SK-N-SH (cell line): ENCODE measurements at regions not wholly inside any gene's neighbourhood (a gene's known extent, or its start where the extent isn't known, plus 50 kb on each side); places are given as distances from the start of the nearest gene placed in this dataset.

ENCODE experiments used
- CTCF ChIA-PET: fragments of 300-600, 350-600 bp; formaldehyde crosslinking; extraction: SDS; loops from one replicate; lab custom pipeline; 2021; lab: Yijun Ruan, JAX
- POLR2A ChIA-PET: fragments of 350-600 bp; sonication (Branson Sonifier 250); formaldehyde crosslinking; extraction: SDS; loops from one replicate; lab custom pipeline; 2020; ENCODE audit warnings: antibody characterized with exemption, inconsistent platforms; lab: Yijun Ruan, JAX
- DNase-seq: peaks from one replicate; pipeline ENCODE4 v3.0.0; 2012
- H2AFZ ChIP-seq: fragments of 200-600 bp; sonication (generic); 2 replicates; pipeline ENCODE4 v1.8.1; 2016; ENCODE audit warnings: antibody characterized with exemption, mild to moderate bottlenecking, low read depth
- H3F3A ChIP-seq: fragments of 200-600 bp; sonication (generic); replicated peaks from 2 replicates; pipeline ENCODE3; 2016; ENCODE audit warnings: antibody characterized with exemption, mild to moderate bottlenecking; ENCODE audit not compliant: insufficient read depth
- H3K27ac ChIP-seq, 2 experiments: fragments of 200-500 bp in 1 of 2; fragments of 200-600 bp in 1 of 2; sonication (Bioruptor generic) in 1 of 2; sonication (generic), shearing (Covaris generic) in 1 of 2; 2 replicates each; pipeline versions ENCODE4 v1.5.1 to v1.6.1; 2014 to 2016; ENCODE audit warnings: low read depth in 2 of 2, inconsistent platforms in 1 of 2, low read length in 1 of 2, mild to moderate bottlenecking in 1 of 2, mixed read lengths in 1 of 2
- H3K27me3 ChIP-seq: fragments of 200-600 bp; sonication (generic), shearing (Covaris generic); 2 replicates; pipeline ENCODE4 v1.6.1; 2016; ENCODE audit warnings: mixed run types; ENCODE audit not compliant: insufficient read depth
- H3K36me3 ChIP-seq, 2 experiments: fragments of 200-500 bp in 1 of 2; fragments of 200-600 bp in 1 of 2; sonication (Bioruptor generic) in 1 of 2; sonication (generic) in 1 of 2; replicated peaks in 1 of 2; 2 replicates each; pipeline versions ENCODE3 to v1.5.1; 2014 to 2016; ENCODE audit warnings: low read length in 1 of 2, mild to moderate bottlenecking in 1 of 2; ENCODE audit not compliant: insufficient read depth in 2 of 2, control insufficient read depth in 1 of 2
- H3K4me1 ChIP-seq, 2 experiments: fragments of 200-500 bp in 1 of 2; fragments of 200-600 bp in 1 of 2; sonication (Bioruptor generic) in 1 of 2; sonication (generic), shearing (Covaris generic) in 1 of 2; 2 replicates each; pipeline versions ENCODE4 v1.5.1 to v1.6.1; 2014 to 2016; ENCODE audit warnings: low read depth in 1 of 2, low read length in 1 of 2, mixed run types in 1 of 2; ENCODE audit not compliant: insufficient read depth in 2 of 2, control insufficient read depth in 1 of 2
- H3K4me2 ChIP-seq: fragments of 200-600 bp; sonication (generic), shearing (Covaris generic); 2 replicates; pipeline ENCODE4 v1.6.1; 2017; ENCODE audit warnings: mixed run types
- H3K4me3 ChIP-seq, 2 experiments: fragments of 200-500 bp in 1 of 2; fragments of 200-600 bp in 1 of 2; sonication (Bioruptor generic) in 1 of 2; sonication (generic), shearing (Covaris generic) in 1 of 2; 2 replicates each; pipeline versions ENCODE4 v1.5.1 to v1.8.1; 2014 to 2016; ENCODE audit warnings: low read depth in 2 of 2, inconsistent platforms in 1 of 2, low read length in 1 of 2, mild to moderate bottlenecking in 1 of 2, mixed read lengths in 1 of 2, moderate library complexity in 1 of 2
- H3K79me2 ChIP-seq: fragments of 200-600 bp; sonication (generic); 2 replicates; pipeline ENCODE4 v1.8.1; 2017; ENCODE audit warnings: mild to moderate bottlenecking; ENCODE audit not compliant: insufficient read depth
- H3K9ac ChIP-seq: fragments of 200-600 bp; sonication (generic); 2 replicates; pipeline ENCODE4 v1.6.1; 2017; ENCODE audit warnings: mixed run types
- H3K9me2 ChIP-seq: fragments of 200-600 bp; sonication (generic); 2 replicates; pipeline ENCODE4 v1.6.1; 2017; ENCODE audit warnings: mixed run types
- H3K9me3 ChIP-seq: fragments of 200-600 bp; sonication (generic); 2 replicates; pipeline ENCODE4 v1.6.1; 2017; ENCODE audit warnings: mixed run types, mild to moderate bottlenecking, moderate library complexity
- H4K20me1 ChIP-seq: fragments of 200-600 bp; sonication (generic); 2 replicates; pipeline ENCODE4 v1.6.1; 2017; ENCODE audit warnings: mild to moderate bottlenecking, mixed run types; ENCODE audit not compliant: insufficient read depth
- ELF1 ChIP-seq: IDR thresholded peaks from 2 replicates; pipeline ENCODE4 v1.4.0; 2012
- FOXJ3 ChIP-seq: sonication (generic); formaldehyde crosslinking; IDR thresholded peaks from 2 replicates; pipeline ENCODE4 v1.5.1; 2020; ENCODE audit warnings: mild to moderate bottlenecking, missing genetic modification reagents
- GATA2 ChIP-seq: sonication (generic); formaldehyde crosslinking; IDR thresholded peaks from 2 replicates; pipeline ENCODE4 v1.5.0; 2020; ENCODE audit warnings: mild to moderate bottlenecking, missing genetic modification reagents
- JUND ChIP-seq: IDR thresholded peaks from 2 replicates; pipeline ENCODE4 v1.4.0; 2012
- MXI1 ChIP-seq: IDR thresholded peaks from 2 replicates; pipeline ENCODE4 v1.6.1; 2012; ENCODE audit warnings: mild to moderate bottlenecking, low read depth, low read length, improper control_type of control experiment
- NRF1 ChIP-seq: IDR thresholded peaks from 2 replicates; pipeline ENCODE4 v1.6.1; 2012; ENCODE audit warnings: low read depth, mild to moderate bottlenecking, low read length
- POLR2AphosphoS5 ChIP-seq: IDR thresholded peaks from 2 replicates; pipeline ENCODE4 v1.6.1; 2012; ENCODE audit warnings: low read depth, low read length
- RAD21 ChIP-seq: IDR thresholded peaks from 2 replicates; pipeline ENCODE4 v1.6.1; 2012; ENCODE audit warnings: mild to moderate bottlenecking, low read length
- RCOR1 ChIP-seq: fragments of 150-350 bp; IDR thresholded peaks from 2 replicates; pipeline ENCODE4 v1.6.1; 2017; ENCODE audit warnings: antibody characterized with exemption, low read length
- RXRA ChIP-seq: IDR thresholded peaks from 2 replicates; pipeline ENCODE4 v1.4.0; 2012; ENCODE audit warnings: low read depth, mild to moderate bottlenecking, borderline replicate concordance
- SIN3A ChIP-seq: IDR thresholded peaks from 2 replicates; pipeline ENCODE4 v1.6.1; 2012; ENCODE audit warnings: low read depth, mild to moderate bottlenecking, low read length, moderate library complexity, borderline replicate concordance
- SMC3 ChIP-seq: IDR thresholded peaks from 2 replicates; pipeline ENCODE4 v1.6.1; 2012; ENCODE audit warnings: low read depth, low read length, improper control_type of control experiment
- TAF1 ChIP-seq: IDR thresholded peaks from 2 replicates; pipeline ENCODE4 v1.6.1; 2012; ENCODE audit warnings: low read depth, mild to moderate bottlenecking, low read length, moderate library complexity, borderline replicate concordance
- TCF12 ChIP-seq: IDR thresholded peaks from 2 replicates; pipeline ENCODE4 v1.4.0; 2012
- TEAD4 ChIP-seq: IDR thresholded peaks from 2 replicates; pipeline ENCODE4 v1.4.0; 2012; ENCODE audit warnings: mild to moderate bottlenecking, borderline replicate concordance; ENCODE audit not compliant: insufficient read depth
- YY1 ChIP-seq: IDR thresholded peaks from 2 replicates; pipeline ENCODE4 v1.4.0; 2012; ENCODE audit warnings: low read depth, mild to moderate bottlenecking
- WGBS: methylation state at CpG from one replicate; pipeline ENCODE4 v1.1.6; 2017; ENCODE audit warnings: low lambda C conversion rate; 5-methylcytosine and 5-hydroxymethylcytosine counted together
- TF ChIP-seq, protein P1 (sequence below): IDR thresholded peaks from 2 replicates; pipeline ENCODE4; 2012
- TF ChIP-seq, protein P2 (sequence below): IDR thresholded peaks from 2 replicates; pipeline ENCODE4 v1.4.0; 2012; ENCODE audit warnings: low read depth, borderline replicate concordance
- TF ChIP-seq, protein P3 (sequence below): IDR thresholded peaks from 2 replicates; pipeline ENCODE4 v1.4.0; 2012; ENCODE audit warnings: low read depth, borderline replicate concordance
- TF ChIP-seq, protein P4 (sequence below): IDR thresholded peaks from 2 replicates; pipeline ENCODE4 v1.6.1; 2012; ENCODE audit warnings: mild to moderate bottlenecking, low read depth, low read length, moderate library complexity

DNA sequence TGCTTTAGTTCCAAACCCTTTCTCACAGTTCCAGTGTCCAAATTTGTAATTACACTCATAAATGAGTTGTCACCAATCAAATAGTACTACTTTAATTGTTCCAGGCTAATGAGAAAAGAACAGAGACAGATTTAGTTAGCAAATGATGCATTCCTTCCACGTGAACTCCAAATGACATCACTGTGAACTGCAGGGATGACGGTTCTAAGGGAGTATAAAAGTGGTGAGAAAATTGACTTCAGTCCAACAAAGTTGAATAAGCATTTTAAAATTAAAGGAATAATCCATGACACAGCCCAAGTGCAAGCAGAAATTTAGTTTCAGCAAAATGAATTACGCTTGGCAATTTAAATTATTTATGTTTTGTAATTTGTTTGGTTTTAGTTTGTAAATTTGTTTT, 102.0 kb upstream of the LRATD1 start:
- Histone ChIP-seq H3K9ac (no peak overlapping the region), H3K36me3 (no peaks in the 10 kb centered on the region), H3F3A (no peaks in the 10 kb centered on the region), H3K9me3 (no peaks in the 10 kb centered on the region), H3K4me3 (no peak overlapping the region), H3K4me1 (no peaks in the 10 kb centered on the region; a peak in 1 of 4 replicates), H2AFZ (peak overlapping the region; percentile 42; the same call in 1 of the 2 replicates), H3K4me2 (no peak overlapping the region), H4K20me1 (no peaks in the 10 kb centered on the region), H3K27ac (no peak overlapping the region), H3K27me3 (no peaks in the 10 kb centered on the region), H3K79me2 (no peaks in the 10 kb centered on the region), H3K9me2 (no peaks in the 10 kb centered on the region)
- ChIA-PET CTCF (no interaction called here), POLR2A (no interaction called here)
- 58% methylated on average over 3 of the region's 3 CpGs for WGBS
- TF ChIP-seq, protein P1, sequence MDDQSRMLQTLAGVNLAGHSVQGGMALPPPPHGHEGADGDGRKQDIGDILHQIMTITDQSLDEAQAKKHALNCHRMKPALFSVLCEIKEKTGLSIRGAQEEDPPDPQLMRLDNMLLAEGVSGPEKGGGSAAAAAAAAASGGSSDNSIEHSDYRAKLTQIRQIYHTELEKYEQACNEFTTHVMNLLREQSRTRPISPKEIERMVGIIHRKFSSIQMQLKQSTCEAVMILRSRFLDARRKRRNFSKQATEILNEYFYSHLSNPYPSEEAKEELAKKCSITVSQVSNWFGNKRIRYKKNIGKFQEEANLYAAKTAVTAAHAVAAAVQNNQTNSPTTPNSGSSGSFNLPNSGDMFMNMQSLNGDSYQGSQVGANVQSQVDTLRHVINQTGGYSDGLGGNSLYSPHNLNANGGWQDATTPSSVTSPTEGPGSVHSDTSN, result no peak
- TF ChIP-seq, protein P2, sequence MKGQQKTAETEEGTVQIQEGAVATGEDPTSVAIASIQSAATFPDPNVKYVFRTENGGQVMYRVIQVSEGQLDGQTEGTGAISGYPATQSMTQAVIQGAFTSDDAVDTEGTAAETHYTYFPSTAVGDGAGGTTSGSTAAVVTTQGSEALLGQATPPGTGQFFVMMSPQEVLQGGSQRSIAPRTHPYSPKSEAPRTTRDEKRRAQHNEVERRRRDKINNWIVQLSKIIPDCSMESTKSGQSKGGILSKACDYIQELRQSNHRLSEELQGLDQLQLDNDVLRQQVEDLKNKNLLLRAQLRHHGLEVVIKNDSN, result no peak
- no peak for TF ChIP-seq RCOR1
- no peak for TF ChIP-seq TEAD4
- DNase-seq, result no peak

DNA sequence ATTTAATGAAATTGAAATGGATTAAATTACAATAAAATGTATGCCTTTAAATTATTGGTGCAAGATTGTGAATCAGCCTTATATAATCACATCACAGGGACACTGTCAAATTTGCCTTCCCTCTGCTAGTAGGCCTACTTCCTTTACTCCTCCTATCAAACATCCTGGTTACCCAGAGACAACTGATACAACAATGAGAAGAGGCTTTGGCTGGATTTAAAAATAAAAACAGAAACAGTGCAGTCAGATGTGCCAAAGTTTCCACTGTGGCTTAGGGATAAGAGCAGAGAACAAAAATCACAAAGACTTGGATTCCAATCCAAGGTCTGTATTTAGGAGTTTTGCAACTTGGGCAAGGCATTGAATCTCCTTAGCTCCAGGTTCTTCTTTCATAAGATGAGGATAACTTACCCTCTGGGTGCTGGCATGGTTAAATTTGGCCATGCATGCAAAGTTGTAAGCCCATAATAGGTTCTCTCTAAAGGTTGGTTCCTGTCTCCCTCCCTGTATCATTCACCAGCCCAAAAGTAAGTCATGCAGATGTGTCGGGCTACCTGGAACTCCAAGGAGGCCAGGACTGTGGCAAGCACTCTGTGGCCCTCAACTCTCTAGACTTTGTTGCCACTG, 99.3 kb upstream of the LRATD1 start:
- Histone ChIP-seq H3F3A (no peaks in the 10 kb centered on the region), H3K9me3 (no peaks in the 10 kb centered on the region), H3K27me3 (no peaks in the 10 kb centered on the region), H3K79me2 (no peaks in the 10 kb centered on the region), H3K4me2 (no peak overlapping the region), H3K4me3 (no peak overlapping the region), H3K36me3 (no peaks in the 10 kb centered on the region), H3K27ac (no peak overlapping the region), H2AFZ (peak overlapping the region; percentile 57; the same call in 1 of the 2 replicates), H3K4me1 (no peaks in the 10 kb centered on the region; a peak in 1 of 4 replicates), H3K9me2 (no peaks in the 10 kb centered on the region), H4K20me1 (no peaks in the 10 kb centered on the region), H3K9ac (no peak overlapping the region)
- ChIA-PET POLR2A (no interaction called here), CTCF (no interaction called here)
- DNase-seq, result no peak
- WGBS, result 36% methylated on average over 1 of the region's 1 CpG
- TF ChIP-seq RAD21, result no peak
- TF ChIP-seq GATA2 (CRISPR knock-in tag), result no peak
- TF ChIP-seq FOXJ3 (CRISPR knock-in tag), result no peak
- TF ChIP-seq RXRA, result no peak
- TF ChIP-seq, protein P3, sequence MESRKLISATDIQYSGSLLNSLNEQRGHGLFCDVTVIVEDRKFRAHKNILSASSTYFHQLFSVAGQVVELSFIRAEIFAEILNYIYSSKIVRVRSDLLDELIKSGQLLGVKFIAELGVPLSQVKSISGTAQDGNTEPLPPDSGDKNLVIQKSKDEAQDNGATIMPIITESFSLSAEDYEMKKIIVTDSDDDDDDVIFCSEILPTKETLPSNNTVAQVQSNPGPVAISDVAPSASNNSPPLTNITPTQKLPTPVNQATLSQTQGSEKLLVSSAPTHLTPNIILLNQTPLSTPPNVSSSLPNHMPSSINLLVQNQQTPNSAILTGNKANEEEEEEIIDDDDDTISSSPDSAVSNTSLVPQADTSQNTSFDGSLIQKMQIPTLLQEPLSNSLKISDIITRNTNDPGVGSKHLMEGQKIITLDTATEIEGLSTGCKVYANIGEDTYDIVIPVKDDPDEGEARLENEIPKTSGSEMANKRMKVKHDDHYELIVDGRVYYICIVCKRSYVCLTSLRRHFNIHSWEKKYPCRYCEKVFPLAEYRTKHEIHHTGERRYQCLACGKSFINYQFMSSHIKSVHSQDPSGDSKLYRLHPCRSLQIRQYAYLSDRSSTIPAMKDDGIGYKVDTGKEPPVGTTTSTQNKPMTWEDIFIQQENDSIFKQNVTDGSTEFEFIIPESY, result no peak
- no peak for TF ChIP-seq SMC3
- no peak for TF ChIP-seq TCF12
- TF ChIP-seq TAF1, result no peak
- TF ChIP-seq MXI1, result no peak
- TF ChIP-seq, protein P4, sequence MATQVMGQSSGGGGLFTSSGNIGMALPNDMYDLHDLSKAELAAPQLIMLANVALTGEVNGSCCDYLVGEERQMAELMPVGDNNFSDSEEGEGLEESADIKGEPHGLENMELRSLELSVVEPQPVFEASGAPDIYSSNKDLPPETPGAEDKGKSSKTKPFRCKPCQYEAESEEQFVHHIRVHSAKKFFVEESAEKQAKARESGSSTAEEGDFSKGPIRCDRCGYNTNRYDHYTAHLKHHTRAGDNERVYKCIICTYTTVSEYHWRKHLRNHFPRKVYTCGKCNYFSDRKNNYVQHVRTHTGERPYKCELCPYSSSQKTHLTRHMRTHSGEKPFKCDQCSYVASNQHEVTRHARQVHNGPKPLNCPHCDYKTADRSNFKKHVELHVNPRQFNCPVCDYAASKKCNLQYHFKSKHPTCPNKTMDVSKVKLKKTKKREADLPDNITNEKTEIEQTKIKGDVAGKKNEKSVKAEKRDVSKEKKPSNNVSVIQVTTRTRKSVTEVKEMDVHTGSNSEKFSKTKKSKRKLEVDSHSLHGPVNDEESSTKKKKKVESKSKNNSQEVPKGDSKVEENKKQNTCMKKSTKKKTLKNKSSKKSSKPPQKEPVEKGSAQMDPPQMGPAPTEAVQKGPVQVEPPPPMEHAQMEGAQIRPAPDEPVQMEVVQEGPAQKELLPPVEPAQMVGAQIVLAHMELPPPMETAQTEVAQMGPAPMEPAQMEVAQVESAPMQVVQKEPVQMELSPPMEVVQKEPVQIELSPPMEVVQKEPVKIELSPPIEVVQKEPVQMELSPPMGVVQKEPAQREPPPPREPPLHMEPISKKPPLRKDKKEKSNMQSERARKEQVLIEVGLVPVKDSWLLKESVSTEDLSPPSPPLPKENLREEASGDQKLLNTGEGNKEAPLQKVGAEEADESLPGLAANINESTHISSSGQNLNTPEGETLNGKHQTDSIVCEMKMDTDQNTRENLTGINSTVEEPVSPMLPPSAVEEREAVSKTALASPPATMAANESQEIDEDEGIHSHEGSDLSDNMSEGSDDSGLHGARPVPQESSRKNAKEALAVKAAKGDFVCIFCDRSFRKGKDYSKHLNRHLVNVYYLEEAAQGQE, result no peak
- no peak for TF ChIP-seq JUND
- no peak for TF ChIP-seq SIN3A
- TF ChIP-seq, protein P2, result no peak
- TF ChIP-seq POLR2AphosphoS5, result no peak
- TF ChIP-seq NRF1, result no peak
- no peak for TF ChIP-seq ELF1
- TF ChIP-seq YY1, result no peak
